GM12872 (cell line): ENCODE measurements at regions not wholly inside any gene's neighbourhood (a gene's known extent, or its start where the extent isn't known, plus 50 kb on each side); places are given as distances from the start of the nearest gene placed in this dataset.

Experiments used
- CTCF ChIP-seq: IDR thresholded peaks from 3 replicates; pipeline ENCODE4 v1.5.1; 2011; ENCODE audit warnings: low read depth, mild to moderate bottlenecking, low read length, moderate library complexity; ENCODE audit not compliant: insufficient read depth

GRCh38 chr4:104262678-104263077, 232.0 kb downstream of the CXXC4 start:
- no peak for TF ChIP-seq CTCF

GRCh38 chr4:104248726-104249125, 246.0 kb downstream of the CXXC4 start:
- TF ChIP-seq CTCF = no peak

GRCh38 chr4:104235967-104236366, 258.7 kb downstream of the CXXC4 start:
- no peak for TF ChIP-seq CTCF

- TF ChIP-seq CTCF = no peak
Observed at GRCh38 chr4:104217526-104217925, 277.2 kb downstream of the CXXC4 start.

- TF ChIP-seq CTCF = no peak
Observed at GRCh38 chr4:104211657-104212056, 283.0 kb downstream of the CXXC4 start.

- TF ChIP-seq CTCF = no peak
Observed at GRCh38 chr4:104210420-104210819, 284.3 kb downstream of the CXXC4 start.

GRCh38 chr4:104206784-104207183, 287.9 kb downstream of the CXXC4 start:
- no peak for TF ChIP-seq CTCF

GRCh38 chr4:104205116-104205515, 289.6 kb downstream of the CXXC4 start:
- TF ChIP-seq CTCF = no peak
